ENCODE measurements at regions not wholly inside any gene's neighbourhood (a gene's known extent, or its start where the extent isn't known, plus 50 kb on each side); places are given as distances from the start of the nearest gene placed in this dataset.

DNA sequence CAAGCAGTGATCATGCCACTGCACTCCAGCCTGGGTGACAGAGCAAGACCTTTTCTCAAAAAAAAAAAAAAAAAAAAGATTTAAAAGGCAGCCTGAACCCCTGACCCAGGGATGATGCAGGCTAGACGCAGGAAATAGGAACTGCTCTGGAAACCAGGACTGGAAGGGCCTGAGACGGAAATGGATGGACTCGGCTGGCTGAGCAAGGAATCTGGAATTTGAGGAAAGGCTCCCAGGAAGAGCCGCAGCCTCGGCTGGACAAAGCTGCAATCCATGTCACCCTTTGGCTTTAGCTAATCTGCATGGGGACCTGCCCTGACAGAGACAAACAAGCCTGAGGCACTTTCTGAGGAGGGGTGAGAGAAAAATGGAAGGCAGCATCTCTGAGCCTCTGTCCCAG, 55.0 kb upstream of the DAPL1 start:
- Histone ChIP-seq H3K36me3 (ENCODE audit: control insufficient read depth, insufficient read depth, low read length) (no peaks in the 10 kb centered on the region), H3K27me3 (replicated peaks; ENCODE audit: control insufficient read depth, insufficient read depth, low read length) (peaks cover 3% of the 10 kb centered on the region), H3K4me3 (replicated peaks; ENCODE audit: low read depth, low read length) (no peak overlapping the region)
- no peak for DNase-seq (ENCODE audit: extremely low read depth, insufficient read length)
- TF ChIP-seq, protein P1, sequence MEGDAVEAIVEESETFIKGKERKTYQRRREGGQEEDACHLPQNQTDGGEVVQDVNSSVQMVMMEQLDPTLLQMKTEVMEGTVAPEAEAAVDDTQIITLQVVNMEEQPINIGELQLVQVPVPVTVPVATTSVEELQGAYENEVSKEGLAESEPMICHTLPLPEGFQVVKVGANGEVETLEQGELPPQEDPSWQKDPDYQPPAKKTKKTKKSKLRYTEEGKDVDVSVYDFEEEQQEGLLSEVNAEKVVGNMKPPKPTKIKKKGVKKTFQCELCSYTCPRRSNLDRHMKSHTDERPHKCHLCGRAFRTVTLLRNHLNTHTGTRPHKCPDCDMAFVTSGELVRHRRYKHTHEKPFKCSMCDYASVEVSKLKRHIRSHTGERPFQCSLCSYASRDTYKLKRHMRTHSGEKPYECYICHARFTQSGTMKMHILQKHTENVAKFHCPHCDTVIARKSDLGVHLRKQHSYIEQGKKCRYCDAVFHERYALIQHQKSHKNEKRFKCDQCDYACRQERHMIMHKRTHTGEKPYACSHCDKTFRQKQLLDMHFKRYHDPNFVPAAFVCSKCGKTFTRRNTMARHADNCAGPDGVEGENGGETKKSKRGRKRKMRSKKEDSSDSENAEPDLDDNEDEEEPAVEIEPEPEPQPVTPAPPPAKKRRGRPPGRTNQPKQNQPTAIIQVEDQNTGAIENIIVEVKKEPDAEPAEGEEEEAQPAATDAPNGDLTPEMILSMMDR (IDR thresholded peaks at IDR 0.05; ENCODE audit: insufficient read depth, low read length, poor library complexity, severe bottlenecking) = no peak

DNA sequence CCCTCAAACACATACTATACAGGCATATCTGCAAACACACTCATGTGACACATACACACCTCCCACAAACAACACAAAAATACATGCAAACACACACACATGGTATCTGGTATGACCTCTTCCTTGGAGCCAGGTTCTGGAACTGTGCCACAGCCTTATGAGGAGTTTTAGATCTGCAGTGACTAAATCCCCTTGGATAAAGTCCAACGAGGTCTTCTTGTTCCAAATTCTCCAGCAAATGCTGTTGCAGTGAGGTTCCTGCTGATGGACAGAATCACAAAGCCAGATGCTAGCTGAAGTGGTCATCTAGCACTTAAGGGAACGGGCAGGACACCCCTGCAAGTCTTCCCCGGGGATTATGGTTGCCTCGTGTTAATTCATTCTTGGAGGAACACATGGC, 54.5 kb upstream of the DAPL1 start:
- no peak overlapping the region for H3K4me3 ChIP-seq (replicated peaks; ENCODE audit: low read depth, low read length)
- DNase-seq (ENCODE audit: extremely low read depth, insufficient read length) = no peak
- no peaks in the 10 kb centered on the region for H3K36me3 ChIP-seq (ENCODE audit: control insufficient read depth, insufficient read depth, low read length)
- peaks cover 3% of the 10 kb centered on the region for H3K27me3 ChIP-seq (replicated peaks; ENCODE audit: control insufficient read depth, insufficient read depth, low read length)
- TF ChIP-seq, protein P1 (IDR thresholded peaks at IDR 0.05; ENCODE audit: insufficient read depth, low read length, poor library complexity, severe bottlenecking) = no peak

DNA sequence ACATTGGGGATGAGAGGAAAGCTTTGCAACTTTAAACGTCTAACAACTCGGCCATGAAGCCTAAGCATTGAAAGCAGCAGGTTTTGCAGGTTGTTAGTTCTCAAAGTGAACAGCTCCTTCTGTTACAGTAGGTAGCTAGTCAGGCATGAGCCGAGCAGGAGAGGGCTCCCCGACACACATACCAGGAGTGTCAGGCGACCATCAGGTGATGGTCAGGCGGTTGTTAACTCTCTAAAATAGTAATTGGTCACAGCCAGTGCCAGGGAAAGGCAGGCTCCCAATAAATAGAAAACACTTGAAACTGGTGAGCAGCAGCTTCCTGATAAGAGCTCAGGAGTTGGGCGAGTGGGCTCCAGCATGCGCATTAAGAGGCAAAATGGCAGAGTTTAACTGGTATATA, 53.5 kb upstream of the DAPL1 start:
- no peak for DNase-seq (ENCODE audit: extremely low read depth, insufficient read length)
- Histone ChIP-seq H3K36me3 (ENCODE audit: control insufficient read depth, insufficient read depth, low read length) (no peaks in the 10 kb centered on the region), H3K4me3 (replicated peaks; ENCODE audit: low read depth, low read length) (no peak overlapping the region), H3K27me3 (replicated peaks; ENCODE audit: control insufficient read depth, insufficient read depth, low read length) (peaks cover 3% of the 10 kb centered on the region)
- TF ChIP-seq, protein P1 (IDR thresholded peaks at IDR 0.05; ENCODE audit: insufficient read depth, low read length, poor library complexity, severe bottlenecking) = no peak

DNA sequence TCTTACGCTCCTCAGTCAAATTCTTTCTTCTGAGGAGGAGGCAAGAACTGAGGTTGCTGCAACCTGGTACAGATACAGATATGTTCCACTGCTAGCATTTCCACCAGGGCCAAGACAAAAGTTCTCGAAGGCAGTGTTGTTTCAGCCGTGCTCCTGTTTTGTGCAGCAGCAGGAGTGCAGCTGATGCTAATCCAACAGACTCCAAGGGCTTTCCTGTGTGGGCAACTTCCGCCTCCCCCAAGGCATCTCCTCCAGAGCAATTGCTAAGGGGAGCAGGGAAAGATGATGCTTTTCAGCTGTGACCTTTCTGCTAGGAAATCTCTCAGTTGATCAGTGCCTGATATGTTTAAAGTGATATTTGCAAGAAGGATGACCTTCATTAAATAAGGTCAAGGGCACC, 52.6 kb upstream of the DAPL1 start:
- Histone ChIP-seq H3K36me3 (ENCODE audit: control insufficient read depth, insufficient read depth, low read length) (no peaks in the 10 kb centered on the region), H3K4me3 (replicated peaks; ENCODE audit: low read depth, low read length) (no peak overlapping the region), H3K27me3 (replicated peaks; ENCODE audit: control insufficient read depth, insufficient read depth, low read length) (peaks cover 3% of the 10 kb centered on the region)
- TF ChIP-seq, protein P1 (IDR thresholded peaks at IDR 0.05; ENCODE audit: insufficient read depth, low read length, poor library complexity, severe bottlenecking) = no peak
- DNase-seq (ENCODE audit: extremely low read depth, insufficient read length) = no peak

DNA sequence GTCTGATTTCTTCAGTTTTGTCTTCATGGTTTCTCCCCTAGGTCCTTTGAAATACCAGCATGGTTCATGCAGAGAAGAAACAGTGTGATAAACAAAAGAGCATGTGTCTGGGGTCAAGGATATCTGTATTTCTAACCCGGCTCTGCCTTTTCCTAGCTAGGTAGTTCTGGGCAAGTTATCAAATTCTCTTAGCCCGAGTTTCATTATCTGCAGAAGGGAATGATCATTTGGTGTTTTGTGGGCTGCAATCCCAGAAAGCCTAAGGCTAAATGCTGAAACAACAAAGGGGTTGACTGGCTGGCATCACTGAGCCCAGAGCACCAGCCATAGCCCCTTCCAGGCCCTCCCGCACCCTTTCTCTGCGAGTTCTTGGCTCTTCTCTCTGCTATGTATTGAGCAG, 51.7 kb upstream of the DAPL1 start:
- TF ChIP-seq, protein P1 (IDR thresholded peaks at IDR 0.05; ENCODE audit: insufficient read depth, low read length, poor library complexity, severe bottlenecking) = no peak
- DNase-seq (ENCODE audit: extremely low read depth, insufficient read length) = no peak
- H3K4me3 ChIP-seq (replicated peaks; ENCODE audit: low read depth, low read length) = no peak overlapping the region
- no peaks in the 10 kb centered on the region for H3K36me3 ChIP-seq (ENCODE audit: control insufficient read depth, insufficient read depth, low read length)
- peaks cover 3% of the 10 kb centered on the region for H3K27me3 ChIP-seq (replicated peaks; ENCODE audit: control insufficient read depth, insufficient read depth, low read length)

DNA sequence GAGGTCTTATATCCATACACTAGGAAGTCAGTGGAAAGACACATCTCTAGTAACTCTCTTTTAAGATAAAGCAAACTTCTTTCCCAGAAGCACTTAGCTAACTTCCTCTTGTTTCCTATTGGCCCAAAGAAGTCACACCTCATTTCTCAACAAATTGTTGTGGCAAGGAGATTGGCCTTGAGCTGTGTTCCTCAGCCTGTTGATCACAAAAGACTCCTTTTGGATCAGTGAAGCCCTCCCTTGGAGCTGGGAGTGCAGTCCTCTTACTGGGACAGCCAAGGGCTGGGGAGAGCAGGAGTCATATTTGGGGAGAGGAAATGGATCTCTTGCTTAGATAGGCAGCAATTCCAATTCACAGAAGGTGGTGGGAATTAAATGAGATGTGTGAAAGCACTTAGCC, 51.2 kb upstream of the DAPL1 start:
- no peak for DNase-seq (ENCODE audit: extremely low read depth, insufficient read length)
- TF ChIP-seq, protein P1 (IDR thresholded peaks at IDR 0.05; ENCODE audit: insufficient read depth, low read length, poor library complexity, severe bottlenecking) = no peak
- H3K36me3 ChIP-seq (ENCODE audit: control insufficient read depth, insufficient read depth, low read length) = no peaks in the 10 kb centered on the region

More for the DNA sequence above, 51.2 kb upstream of the DAPL1 start:
- H3K27me3 ChIP-seq (replicated peaks; ENCODE audit: control insufficient read depth, insufficient read depth, low read length) = peaks cover 3% of the 10 kb centered on the region
- H3K4me3 ChIP-seq (replicated peaks; ENCODE audit: low read depth, low read length) = no peak overlapping the region
